ENCODE measurements at regions not wholly inside any gene's neighbourhood (a gene's known extent, or its start where the extent isn't known, plus 50 kb on each side); places are given as distances from the start of the nearest gene placed in this dataset.

- no peak overlapping the region for H2BK5ac ChIP-seq (ENCODE audit: low read depth, low read length, poor library complexity, severe bottlenecking)
- H2BK120ac ChIP-seq (ENCODE audit: low read depth, low read length) = no peak overlapping the region
- no peaks in the 10 kb centered on the region for H3K4me1 ChIP-seq (ENCODE audit: control insufficient read depth, insufficient read depth, low read depth, low read length)
- H3K4me3 ChIP-seq (ENCODE audit: insufficient read depth in 1 of 2, low read depth in 1 of 2, low read length in 2 of 2) = no peak overlapping the region
- no peak overlapping the region for H3K27ac ChIP-seq (ENCODE audit: low read length, poor library complexity, severe bottlenecking)
- H3K36me3 ChIP-seq (ENCODE audit: control insufficient read depth in 1 of 2, insufficient read depth in 2 of 2, low read depth in 1 of 2, low read length in 2 of 2) = no peaks in the 10 kb centered on the region
- no peak overlapping the region for H4K8ac ChIP-seq (ENCODE audit: low read length)
- no peak overlapping the region for H4K91ac ChIP-seq (ENCODE audit: low read length)
- no peaks in the 10 kb centered on the region for H3K79me1 ChIP-seq (replicated peaks; ENCODE audit: low read length, poor library complexity, severe bottlenecking)
- H3K4ac ChIP-seq (ENCODE audit: low read depth in 1 of 2, low read length in 2 of 2) = no peak overlapping the region
- no peak overlapping the region for H2AFZ ChIP-seq (ENCODE audit: low read depth, low read length)
- H3K4me2 ChIP-seq (ENCODE audit: low read length, poor library complexity, severe bottlenecking) = no peak overlapping the region
- peaks cover 0 to 14% of the 10 kb centered on the region in 2 experiments for H3K27me3 ChIP-seq (ENCODE audit: control insufficient read depth in 1 of 2, insufficient read depth in 1 of 2, low read length in 2 of 2)
- no peak overlapping the region for H3K14ac ChIP-seq (ENCODE audit: low read length in 2 of 2)
- DNase-seq = no peak
- H3K23ac ChIP-seq (ENCODE audit: low read length in 2 of 2) = no peak overlapping the region
- 92% methylated on average over 3 of the region's 4 CpGs for WGBS
- H2BK15ac ChIP-seq (ENCODE audit: low read depth, poor library complexity, severe bottlenecking) = no peak overlapping the region
- no peak overlapping the region for H2BK12ac ChIP-seq (ENCODE audit: low read length in 2 of 2)
- H2AK5ac ChIP-seq (ENCODE audit: low read length, severe bottlenecking) = no peak overlapping the region
- peaks cover 2% of the 10 kb centered on the region for H3K9me3 ChIP-seq (ENCODE audit: control insufficient read depth, low read length)
- H3K9ac ChIP-seq (ENCODE audit: low read length) = no peak overlapping the region
- no peak overlapping the region for H3K18ac ChIP-seq (ENCODE audit: low read depth in 1 of 2, low read length in 2 of 2)
Measured at GRCh38 chr6:159445351-159445750, 247.7 kb downstream of the SOD2 start.

GRCh38 chr6:159444056-159444760 lies 248.8 kb downstream of the SOD2 start:
- Histone ChIP-seq H3K9me3 (ENCODE audit: control insufficient read depth, low read length) (peaks cover 2% of the 10 kb centered on the region), H2BK120ac (ENCODE audit: low read depth, low read length) (no peak overlapping the region), H2BK12ac (ENCODE audit: low read length in 2 of 2) (no peak overlapping the region), H3K4me2 (ENCODE audit: low read length, poor library complexity, severe bottlenecking) (no peak overlapping the region), H4K8ac (ENCODE audit: low read length) (no peak overlapping the region), H3K27ac (ENCODE audit: low read length, poor library complexity, severe bottlenecking) (no peak overlapping the region), H3K4ac (ENCODE audit: low read depth in 1 of 2, low read length in 2 of 2) (no peak overlapping the region), H2BK15ac (ENCODE audit: low read depth, poor library complexity, severe bottlenecking) (no peak overlapping the region), H4K91ac (ENCODE audit: low read length) (no peak overlapping the region), H3K14ac (ENCODE audit: low read length in 2 of 2) (no peak overlapping the region), H3K27me3 (ENCODE audit: control insufficient read depth in 1 of 2, insufficient read depth in 1 of 2, low read length in 2 of 2) (peaks cover 0 to 14% of the 10 kb centered on the region in 2 experiments), H3K4me3 (ENCODE audit: insufficient read depth in 1 of 2, low read depth in 1 of 2, low read length in 2 of 2) (no peak overlapping the region), H3K79me1 (replicated peaks; ENCODE audit: low read length, poor library complexity, severe bottlenecking) (no peaks in the 10 kb centered on the region), H3K18ac (ENCODE audit: low read depth in 1 of 2, low read length in 2 of 2) (no peak overlapping the region), H3K36me3 (ENCODE audit: control insufficient read depth in 1 of 2, insufficient read depth in 2 of 2, low read depth in 1 of 2, low read length in 2 of 2) (no peaks in the 10 kb centered on the region), H3K23ac (ENCODE audit: low read length in 2 of 2) (no peak overlapping the region), H2AK5ac (ENCODE audit: low read length, severe bottlenecking) (no peak overlapping the region), H2AFZ (ENCODE audit: low read depth, low read length) (no peak overlapping the region), H3K4me1 (ENCODE audit: control insufficient read depth, insufficient read depth, low read depth, low read length) (no peaks in the 10 kb centered on the region), H3K9ac (ENCODE audit: low read length) (no peak overlapping the region), H2BK5ac (ENCODE audit: low read depth, low read length, poor library complexity, severe bottlenecking) (no peak overlapping the region)
- 79% methylated on average over 5 of the region's 8 CpGs for WGBS
- DNase-seq = no peak

- no peak overlapping the region for H2BK12ac ChIP-seq (ENCODE audit: low read length in 2 of 2)
- peaks cover 2% of the 10 kb centered on the region for H3K9me3 ChIP-seq (ENCODE audit: control insufficient read depth, low read length)
- no peaks in the 10 kb centered on the region for H3K4me1 ChIP-seq (ENCODE audit: control insufficient read depth, insufficient read depth, low read depth, low read length)
- H3K23ac ChIP-seq (ENCODE audit: low read length in 2 of 2) = no peak overlapping the region
- H2BK15ac ChIP-seq (ENCODE audit: low read depth, poor library complexity, severe bottlenecking) = no peak overlapping the region
- no peak overlapping the region for H4K8ac ChIP-seq (ENCODE audit: low read length)
- no peak overlapping the region for H2BK120ac ChIP-seq (ENCODE audit: low read depth, low read length)
- H3K4ac ChIP-seq (ENCODE audit: low read depth in 1 of 2, low read length in 2 of 2) = no peak overlapping the region
- H3K14ac ChIP-seq (ENCODE audit: low read length in 2 of 2) = no peak overlapping the region
- no peak overlapping the region for H4K91ac ChIP-seq (ENCODE audit: low read length)
- H2AFZ ChIP-seq (ENCODE audit: low read depth, low read length) = no peak overlapping the region
- H2BK5ac ChIP-seq (ENCODE audit: low read depth, low read length, poor library complexity, severe bottlenecking) = no peak overlapping the region
- no peak overlapping the region for H3K9ac ChIP-seq (ENCODE audit: low read length)
- H2AK5ac ChIP-seq (ENCODE audit: low read length, severe bottlenecking) = no peak overlapping the region
- no peak for DNase-seq
- H3K4me3 ChIP-seq (ENCODE audit: insufficient read depth in 1 of 2, low read depth in 1 of 2, low read length in 2 of 2) = no peak overlapping the region
- H3K79me1 ChIP-seq (replicated peaks; ENCODE audit: low read length, poor library complexity, severe bottlenecking) = no peaks in the 10 kb centered on the region
- peaks cover 0 to 14% of the 10 kb centered on the region in 2 experiments for H3K27me3 ChIP-seq (ENCODE audit: control insufficient read depth in 1 of 2, insufficient read depth in 1 of 2, low read length in 2 of 2)
- H3K36me3 ChIP-seq (ENCODE audit: control insufficient read depth in 1 of 2, insufficient read depth in 2 of 2, low read depth in 1 of 2, low read length in 2 of 2) = no peaks in the 10 kb centered on the region
- H3K27ac ChIP-seq (ENCODE audit: low read length, poor library complexity, severe bottlenecking) = no peak overlapping the region
- WGBS = 58% methylated on average over 5 of the region's 8 CpGs
- no peak overlapping the region for H3K4me2 ChIP-seq (ENCODE audit: low read length, poor library complexity, severe bottlenecking)
- H3K18ac ChIP-seq (ENCODE audit: low read depth in 1 of 2, low read length in 2 of 2) = no peak overlapping the region
Measured at GRCh38 chr6:159443417-159443920, 249.6 kb downstream of the SOD2 start.

- Histone ChIP-seq H2AFZ (ENCODE audit: low read depth, low read length) (no peak overlapping the region), H2BK5ac (ENCODE audit: low read depth, low read length, poor library complexity, severe bottlenecking) (no peak overlapping the region), H3K36me3 (ENCODE audit: control insufficient read depth in 1 of 2, insufficient read depth in 2 of 2, low read depth in 1 of 2, low read length in 2 of 2) (no peaks in the 10 kb centered on the region), H3K4me2 (ENCODE audit: low read length, poor library complexity, severe bottlenecking) (no peak overlapping the region), H3K27me3 (ENCODE audit: control insufficient read depth in 1 of 2, insufficient read depth in 1 of 2, low read length in 2 of 2) (peaks cover 0 to 6% of the 10 kb centered on the region in 2 experiments), H3K4ac (ENCODE audit: low read depth in 1 of 2, low read length in 2 of 2) (no peak overlapping the region), H2AK5ac (ENCODE audit: low read length, severe bottlenecking) (no peak overlapping the region), H4K8ac (ENCODE audit: low read length) (no peak overlapping the region), H3K4me3 (ENCODE audit: insufficient read depth in 1 of 2, low read depth in 1 of 2, low read length in 2 of 2) (no peak overlapping the region), H3K27ac (ENCODE audit: low read length, poor library complexity, severe bottlenecking) (no peak overlapping the region), H3K79me1 (replicated peaks; ENCODE audit: low read length, poor library complexity, severe bottlenecking) (no peaks in the 10 kb centered on the region), H2BK12ac (ENCODE audit: low read length in 2 of 2) (no peak overlapping the region), H3K9ac (ENCODE audit: low read length) (no peak overlapping the region), H2BK15ac (ENCODE audit: low read depth, poor library complexity, severe bottlenecking) (no peak overlapping the region), H2BK120ac (ENCODE audit: low read depth, low read length) (no peak overlapping the region), H3K18ac (ENCODE audit: low read depth in 1 of 2, low read length in 2 of 2) (no peak overlapping the region), H4K91ac (ENCODE audit: low read length) (no peak overlapping the region), H3K23ac (ENCODE audit: low read length in 2 of 2) (no peak overlapping the region), H3K4me1 (ENCODE audit: control insufficient read depth, insufficient read depth, low read depth, low read length) (no peaks in the 10 kb centered on the region), H3K9me3 (ENCODE audit: control insufficient read depth, low read length) (peaks cover 2% of the 10 kb centered on the region), H3K14ac (ENCODE audit: low read length in 2 of 2) (no peak overlapping the region)
- no peak for DNase-seq
- WGBS = 26% methylated on average over 6 of the region's 6 CpGs
Measured at GRCh38 chr6:159441704-159441981, 251.4 kb downstream of the SOD2 start.
